ENCODE measurements at regions not wholly inside any gene's neighbourhood (a gene's known extent, or its start where the extent isn't known, plus 50 kb on each side); places are given as distances from the start of the nearest gene placed in this dataset.

DNA sequence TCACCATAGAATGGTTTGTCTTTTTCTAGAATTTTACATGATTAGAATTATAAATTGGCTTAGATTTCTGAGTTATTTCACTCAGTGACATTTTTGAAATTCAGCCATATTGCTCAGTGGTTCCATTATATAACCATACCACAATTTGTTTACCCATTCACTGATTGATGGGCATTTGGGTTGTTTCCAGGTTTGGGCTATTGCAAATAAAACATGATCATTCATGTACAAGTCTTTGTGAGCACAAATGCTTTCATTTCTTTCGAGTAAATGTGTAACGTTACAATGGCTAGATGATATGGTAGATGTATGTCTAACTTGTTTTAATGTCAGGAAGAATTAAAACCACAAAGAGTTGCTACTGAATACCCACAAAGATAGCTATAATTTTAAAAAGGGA is 279.9 kb upstream of the TARS1 start:
- TF ChIP-seq, protein P1, sequence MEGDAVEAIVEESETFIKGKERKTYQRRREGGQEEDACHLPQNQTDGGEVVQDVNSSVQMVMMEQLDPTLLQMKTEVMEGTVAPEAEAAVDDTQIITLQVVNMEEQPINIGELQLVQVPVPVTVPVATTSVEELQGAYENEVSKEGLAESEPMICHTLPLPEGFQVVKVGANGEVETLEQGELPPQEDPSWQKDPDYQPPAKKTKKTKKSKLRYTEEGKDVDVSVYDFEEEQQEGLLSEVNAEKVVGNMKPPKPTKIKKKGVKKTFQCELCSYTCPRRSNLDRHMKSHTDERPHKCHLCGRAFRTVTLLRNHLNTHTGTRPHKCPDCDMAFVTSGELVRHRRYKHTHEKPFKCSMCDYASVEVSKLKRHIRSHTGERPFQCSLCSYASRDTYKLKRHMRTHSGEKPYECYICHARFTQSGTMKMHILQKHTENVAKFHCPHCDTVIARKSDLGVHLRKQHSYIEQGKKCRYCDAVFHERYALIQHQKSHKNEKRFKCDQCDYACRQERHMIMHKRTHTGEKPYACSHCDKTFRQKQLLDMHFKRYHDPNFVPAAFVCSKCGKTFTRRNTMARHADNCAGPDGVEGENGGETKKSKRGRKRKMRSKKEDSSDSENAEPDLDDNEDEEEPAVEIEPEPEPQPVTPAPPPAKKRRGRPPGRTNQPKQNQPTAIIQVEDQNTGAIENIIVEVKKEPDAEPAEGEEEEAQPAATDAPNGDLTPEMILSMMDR (IDR thresholded peaks at IDR 0.05; ENCODE audit: low read length), result no peak
- no peak for TF ChIP-seq EZH2phosphoT487 (IDR thresholded peaks at IDR 0.05; ENCODE audit: low read length)
